ENCODE measurements at regions not wholly inside any gene's neighbourhood (a gene's known extent, or its start where the extent isn't known, plus 50 kb on each side); places are given as distances from the start of the nearest gene placed in this dataset.

DNA sequence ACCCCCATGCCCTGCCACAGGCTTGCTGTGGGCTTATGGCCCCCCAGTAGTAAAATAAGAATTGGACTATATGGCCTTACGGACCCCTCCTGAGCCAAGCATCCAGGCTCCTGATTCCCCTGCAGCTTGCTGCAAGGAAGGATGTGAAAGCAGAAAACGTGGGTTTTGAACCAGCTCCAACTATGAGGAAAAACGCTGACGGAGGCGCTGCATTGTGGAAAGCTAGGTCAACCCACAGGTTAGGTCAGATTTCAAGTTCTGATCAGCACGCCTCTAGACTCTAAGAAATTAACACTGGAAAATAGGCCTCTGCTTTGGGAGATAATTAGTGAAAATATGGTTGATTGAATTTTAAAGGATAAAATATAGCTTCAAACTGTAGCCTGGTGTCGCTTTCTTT, 195.4 kb upstream of the HES1 start:
- Histone ChIP-seq H3K9me3 (ENCODE audit: control insufficient read depth, insufficient read depth, low read length) (no peaks in the 10 kb centered on the region), H3K27me3 (ENCODE audit: control insufficient read depth, insufficient read depth, low read length) (no peaks in the 10 kb centered on the region), H3K4me3 (ENCODE audit: low read length) (no peak overlapping the region), H3K36me3 (ENCODE audit: control insufficient read depth, insufficient read depth, low read length) (no peaks in the 10 kb centered on the region), H3K4me1 (ENCODE audit: control insufficient read depth, insufficient read depth, low read length) (peaks cover 6% of the 10 kb centered on the region; the same call in 1 of the 2 replicates), H3K27ac (ENCODE audit: low read length) (no peak overlapping the region)
- no CpG with 5 or more reads among the region's 7 CpGs for WGBS (ENCODE audit: insufficient coverage, insufficient read length)
- DNase-seq (ENCODE audit: low read depth, low spot score), result no peak

DNA sequence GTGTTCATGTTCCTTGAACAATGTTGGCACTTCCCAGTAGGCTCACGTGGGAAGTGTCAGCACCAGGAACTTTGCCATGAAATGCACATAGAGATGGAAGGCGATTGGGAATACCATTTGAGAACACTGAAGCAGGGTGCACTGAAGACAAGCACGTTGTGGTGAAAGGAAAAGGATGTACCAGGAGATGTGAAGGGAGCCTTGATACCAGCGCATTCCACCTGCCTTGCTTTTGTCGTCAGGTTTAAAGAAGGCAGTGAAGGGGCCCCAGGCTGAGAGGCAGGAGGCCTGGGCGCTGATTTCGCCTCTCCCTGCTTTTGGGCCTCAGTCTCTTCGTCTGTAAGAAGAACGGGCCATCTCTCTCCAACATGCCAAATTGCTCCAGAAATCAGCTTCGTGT, 194.5 kb upstream of the HES1 start:
- no peak overlapping the region for H3K4me3 ChIP-seq (ENCODE audit: low read length)
- H3K4me1 ChIP-seq (ENCODE audit: control insufficient read depth, insufficient read depth, low read length), result peaks cover 6% of the 10 kb centered on the region; the same call in 1 of the 2 replicates
- WGBS (ENCODE audit: insufficient coverage, insufficient read length), result no CpG with 5 or more reads among the region's 10 CpGs

DNA sequence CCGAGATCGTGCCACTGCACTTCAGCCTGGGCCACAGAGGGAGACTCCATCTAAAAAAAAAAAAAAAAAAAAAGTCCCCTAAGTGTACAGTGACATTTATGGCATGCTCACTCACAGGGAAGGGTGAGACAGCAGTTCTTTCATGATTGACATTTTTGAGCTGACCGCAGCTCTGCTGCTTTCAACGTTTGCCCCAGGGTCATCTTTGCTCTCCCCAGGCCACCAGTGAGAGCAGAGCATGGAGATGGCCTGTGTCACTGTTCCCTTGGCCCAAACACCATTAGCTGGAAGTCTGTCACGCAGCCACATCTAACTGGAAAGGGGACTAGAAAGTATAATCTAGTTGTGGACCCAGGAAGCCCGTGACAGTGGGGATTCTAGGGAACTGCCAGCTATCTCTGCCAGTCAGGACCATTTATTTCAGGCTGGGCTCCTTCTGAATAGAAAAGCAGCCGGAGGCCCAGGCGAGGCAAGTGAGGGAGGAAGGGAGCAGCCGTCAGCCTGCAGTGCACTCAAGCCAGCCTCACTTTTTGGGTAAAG, 193.4 kb upstream of the HES1 start:
- Histone ChIP-seq H3K9me3 (ENCODE audit: control insufficient read depth, insufficient read depth, low read length) (no peaks in the 10 kb centered on the region), H3K4me3 (ENCODE audit: low read length) (no peak overlapping the region), H3K27me3 (ENCODE audit: control insufficient read depth, insufficient read depth, low read length) (no peaks in the 10 kb centered on the region), H3K36me3 (ENCODE audit: control insufficient read depth, insufficient read depth, low read length) (no peaks in the 10 kb centered on the region), H3K4me1 (ENCODE audit: control insufficient read depth, insufficient read depth, low read length) (peaks cover 6% of the 10 kb centered on the region; the same call in 1 of the 2 replicates), H3K27ac (ENCODE audit: low read length) (no peak overlapping the region)
- no peak for DNase-seq (ENCODE audit: low read depth, low spot score)
- WGBS (ENCODE audit: insufficient coverage, insufficient read length), result no CpG with 5 or more reads among the region's 9 CpGs

More for the DNA sequence above, 194.5 kb upstream of the HES1 start:
- H3K36me3 ChIP-seq (ENCODE audit: control insufficient read depth, insufficient read depth, low read length), result no peaks in the 10 kb centered on the region
- no peaks in the 10 kb centered on the region for H3K27me3 ChIP-seq (ENCODE audit: control insufficient read depth, insufficient read depth, low read length)
- DNase-seq (ENCODE audit: low read depth, low spot score), result no peak
- H3K9me3 ChIP-seq (ENCODE audit: control insufficient read depth, insufficient read depth, low read length), result no peaks in the 10 kb centered on the region
- no peak overlapping the region for H3K27ac ChIP-seq (ENCODE audit: low read length)

DNA sequence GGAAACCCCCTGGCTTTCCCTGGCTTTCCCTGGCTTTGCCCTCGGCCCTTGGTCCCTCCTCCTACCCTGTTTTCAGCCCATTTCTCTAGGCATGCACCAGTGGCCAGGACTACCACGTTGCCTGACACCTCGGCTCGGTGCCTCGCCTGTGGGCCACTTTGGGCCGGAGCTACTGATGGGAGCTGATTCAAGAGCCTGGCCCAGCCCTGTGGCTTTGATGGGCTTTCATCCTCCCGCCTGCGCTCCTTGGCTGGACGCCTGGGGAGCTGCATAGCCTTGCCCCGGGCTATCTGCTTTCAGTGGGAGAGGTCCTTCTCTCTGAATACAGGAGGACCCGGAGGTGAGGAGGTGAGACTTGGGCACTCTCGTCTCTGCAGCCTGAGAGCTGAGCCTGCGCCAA, 192.7 kb upstream of the HES1 start:
- DNase-seq (ENCODE audit: low read depth, low spot score), result no peak
- H3K4me1 ChIP-seq (ENCODE audit: control insufficient read depth, insufficient read depth, low read length), result peaks cover 6% of the 10 kb centered on the region; the same call in 1 of the 2 replicates
- no CpG with 5 or more reads among the region's 13 CpGs for WGBS (ENCODE audit: insufficient coverage, insufficient read length)
- H3K27ac ChIP-seq (ENCODE audit: low read length), result no peak overlapping the region
- H3K9me3 ChIP-seq (ENCODE audit: control insufficient read depth, insufficient read depth, low read length), result no peaks in the 10 kb centered on the region
- H3K27me3 ChIP-seq (ENCODE audit: control insufficient read depth, insufficient read depth, low read length), result no peaks in the 10 kb centered on the region
- no peaks in the 10 kb centered on the region for H3K36me3 ChIP-seq (ENCODE audit: control insufficient read depth, insufficient read depth, low read length)
- H3K4me3 ChIP-seq (ENCODE audit: low read length), result no peak overlapping the region

DNA sequence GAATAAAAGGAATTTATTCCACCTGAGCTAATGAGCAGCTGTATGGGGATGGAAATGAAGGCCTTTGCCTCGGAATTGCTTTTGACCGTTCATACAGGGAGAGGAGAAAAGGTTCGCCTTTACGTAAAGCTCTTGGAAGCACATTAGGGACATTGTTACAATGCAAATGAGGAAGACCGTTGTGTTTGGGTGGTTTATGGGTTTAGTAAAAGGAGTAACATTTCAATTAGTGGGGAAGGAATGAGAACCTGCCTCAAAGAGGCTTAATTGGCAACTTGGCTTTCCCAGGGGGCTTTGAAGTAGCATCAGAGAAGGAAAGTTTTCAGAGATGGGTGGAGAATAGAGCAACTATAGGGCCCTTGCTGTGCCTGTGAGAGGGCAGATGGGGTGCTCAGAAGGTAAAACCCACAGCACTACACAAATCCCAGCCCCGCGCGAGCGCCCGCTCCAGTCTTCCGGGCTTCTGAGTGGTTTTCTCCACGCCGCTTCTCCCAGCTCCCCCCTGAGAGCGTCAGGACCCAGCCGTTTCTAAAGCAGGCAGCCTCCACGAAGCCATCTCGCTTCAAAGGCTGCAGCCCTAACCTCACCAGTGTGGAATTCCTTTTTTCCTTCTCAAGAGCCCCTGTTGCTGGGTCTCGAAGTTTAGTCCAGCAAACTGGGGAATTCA, 192.0 kb upstream of the HES1 start:
- no peaks in the 10 kb centered on the region for H3K9me3 ChIP-seq (ENCODE audit: control insufficient read depth, insufficient read depth, low read length)
- DNase-seq (ENCODE audit: low read depth, low spot score), result no peak
- H3K27ac ChIP-seq (ENCODE audit: low read length), result no peak overlapping the region
- H3K27me3 ChIP-seq (ENCODE audit: control insufficient read depth, insufficient read depth, low read length), result no peaks in the 10 kb centered on the region
- H3K36me3 ChIP-seq (ENCODE audit: control insufficient read depth, insufficient read depth, low read length), result no peaks in the 10 kb centered on the region
- WGBS (ENCODE audit: insufficient coverage, insufficient read length), result no CpG with 5 or more reads among the region's 18 CpGs
- H3K4me1 ChIP-seq (ENCODE audit: control insufficient read depth, insufficient read depth, low read length), result peaks cover 6% of the 10 kb centered on the region; the same call in 1 of the 2 replicates
- H3K4me3 ChIP-seq (ENCODE audit: low read length), result no peak overlapping the region

DNA sequence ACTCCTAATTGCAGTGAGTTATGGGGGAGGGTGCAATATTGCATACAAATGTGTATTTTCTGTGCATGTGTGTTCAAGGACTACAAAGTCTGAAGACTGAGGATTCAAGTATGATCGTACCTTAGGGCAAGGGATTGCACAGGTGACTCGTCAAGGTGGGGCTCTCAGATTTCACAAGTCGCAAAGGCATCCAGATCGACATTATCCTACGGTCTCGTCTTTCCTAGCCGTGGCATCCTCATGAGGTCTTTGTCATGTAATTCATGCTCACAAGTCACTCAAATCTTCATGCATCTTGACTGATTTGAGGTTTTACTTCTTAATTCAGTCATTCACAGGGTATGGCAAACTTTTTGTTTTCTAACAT, 191.4 kb upstream of the HES1 start:
- no peak overlapping the region for H3K4me3 ChIP-seq (ENCODE audit: low read length)
- no CpG with 5 or more reads among the region's 7 CpGs for WGBS (ENCODE audit: insufficient coverage, insufficient read length)
- H3K36me3 ChIP-seq (ENCODE audit: control insufficient read depth, insufficient read depth, low read length), result no peaks in the 10 kb centered on the region
- H3K27me3 ChIP-seq (ENCODE audit: control insufficient read depth, insufficient read depth, low read length), result no peaks in the 10 kb centered on the region
- H3K9me3 ChIP-seq (ENCODE audit: control insufficient read depth, insufficient read depth, low read length), result no peaks in the 10 kb centered on the region
- H3K27ac ChIP-seq (ENCODE audit: low read length), result no peak overlapping the region
- H3K4me1 ChIP-seq (ENCODE audit: control insufficient read depth, insufficient read depth, low read length), result peaks cover 6% of the 10 kb centered on the region; the same call in 1 of the 2 replicates
- no peak for DNase-seq (ENCODE audit: low read depth, low spot score)

DNA sequence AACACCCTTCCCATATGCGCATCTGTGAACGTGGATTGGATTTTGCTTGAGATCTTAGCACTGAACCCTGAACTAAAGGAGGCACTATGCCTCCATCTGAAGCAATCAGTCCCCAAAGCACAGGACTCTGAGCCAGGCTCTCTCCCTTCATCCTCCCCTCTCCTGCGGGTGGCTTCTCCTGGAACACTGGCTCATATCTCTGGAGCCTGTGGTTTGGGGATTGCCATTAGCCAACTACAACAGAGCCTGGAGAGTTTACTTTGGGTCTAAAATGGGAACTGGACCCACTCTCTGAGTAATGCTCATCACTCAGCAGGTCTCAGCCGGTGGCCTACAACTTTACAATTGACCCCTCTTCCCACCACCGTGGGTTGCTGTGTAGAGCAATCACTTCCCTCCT, 190.8 kb upstream of the HES1 start:
- no peaks in the 10 kb centered on the region for H3K36me3 ChIP-seq (ENCODE audit: control insufficient read depth, insufficient read depth, low read length)
- DNase-seq (ENCODE audit: low read depth, low spot score), result no peak
- WGBS (ENCODE audit: insufficient coverage, insufficient read length), result no CpG with 5 or more reads among the region's 5 CpGs

DNA sequence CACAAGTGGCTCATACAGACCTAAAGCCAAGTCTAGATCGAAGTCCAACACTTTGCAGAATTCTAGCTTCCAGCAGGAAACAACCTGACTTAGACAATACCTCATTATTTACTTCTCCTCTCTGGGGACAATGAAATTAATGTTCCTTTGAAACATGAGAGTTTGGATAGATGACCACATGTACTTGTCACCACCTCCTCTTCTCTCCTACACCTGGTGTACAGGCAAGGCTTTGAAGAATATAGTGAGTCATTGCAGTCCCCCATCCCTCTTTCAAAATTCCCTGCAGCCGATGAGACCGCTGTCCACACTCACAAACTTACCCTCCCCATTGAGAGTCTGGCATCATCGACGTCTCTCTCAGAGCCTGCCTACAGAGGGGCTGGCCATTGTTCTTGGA, 189.0 kb upstream of the HES1 start:
- Histone ChIP-seq H3K36me3 (ENCODE audit: control insufficient read depth, insufficient read depth, low read length) (no peaks in the 10 kb centered on the region), H3K4me3 (ENCODE audit: low read length) (no peak overlapping the region), H3K27me3 (ENCODE audit: control insufficient read depth, insufficient read depth, low read length) (no peaks in the 10 kb centered on the region), H3K4me1 (ENCODE audit: control insufficient read depth, insufficient read depth, low read length) (peaks cover 6% of the 10 kb centered on the region; the same call in 1 of the 2 replicates), H3K9me3 (ENCODE audit: control insufficient read depth, insufficient read depth, low read length) (no peaks in the 10 kb centered on the region), H3K27ac (ENCODE audit: low read length) (no peak overlapping the region)
- no CpG with 5 or more reads among the region's 5 CpGs for WGBS (ENCODE audit: insufficient coverage, insufficient read length)
- no peak for DNase-seq (ENCODE audit: low read depth, low spot score)

More for the DNA sequence above, 190.8 kb upstream of the HES1 start:
- Histone ChIP-seq H3K27ac (ENCODE audit: low read length) (no peak overlapping the region), H3K4me1 (ENCODE audit: control insufficient read depth, insufficient read depth, low read length) (peaks cover 6% of the 10 kb centered on the region; the same call in 1 of the 2 replicates), H3K4me3 (ENCODE audit: low read length) (no peak overlapping the region), H3K27me3 (ENCODE audit: control insufficient read depth, insufficient read depth, low read length) (no peaks in the 10 kb centered on the region), H3K9me3 (ENCODE audit: control insufficient read depth, insufficient read depth, low read length) (no peaks in the 10 kb centered on the region)

DNA sequence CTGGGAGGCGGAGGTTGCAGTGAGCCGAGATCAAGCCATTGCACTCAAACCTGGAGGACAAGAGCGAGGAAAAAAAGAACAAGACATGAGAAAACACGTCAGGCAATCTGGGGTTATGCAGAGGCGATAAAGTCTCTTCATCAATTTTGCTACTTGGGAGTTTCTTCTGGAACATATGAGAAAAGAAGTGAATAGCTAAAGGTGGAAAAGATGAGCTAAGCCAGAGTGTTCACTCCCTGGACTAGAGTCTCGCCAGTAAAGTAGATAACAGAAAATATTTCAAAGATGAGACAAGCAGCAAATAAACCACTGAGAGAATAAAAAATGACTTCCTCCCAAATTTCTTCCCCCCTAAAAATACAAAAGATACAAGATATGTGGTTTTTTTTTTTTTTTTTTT, 188.4 kb upstream of the HES1 start:
- DNase-seq (ENCODE audit: low read depth, low spot score), result no peak
- Histone ChIP-seq H3K27ac (ENCODE audit: low read length) (no peak overlapping the region), H3K9me3 (ENCODE audit: control insufficient read depth, insufficient read depth, low read length) (no peaks in the 10 kb centered on the region), H3K36me3 (ENCODE audit: control insufficient read depth, insufficient read depth, low read length) (no peaks in the 10 kb centered on the region), H3K4me3 (ENCODE audit: low read length) (no peak overlapping the region), H3K27me3 (ENCODE audit: control insufficient read depth, insufficient read depth, low read length) (no peaks in the 10 kb centered on the region), H3K4me1 (ENCODE audit: control insufficient read depth, insufficient read depth, low read length) (peaks cover 6% of the 10 kb centered on the region; the same call in 1 of the 2 replicates)
- no CpG with 5 or more reads among the region's 6 CpGs for WGBS (ENCODE audit: insufficient coverage, insufficient read length)

DNA sequence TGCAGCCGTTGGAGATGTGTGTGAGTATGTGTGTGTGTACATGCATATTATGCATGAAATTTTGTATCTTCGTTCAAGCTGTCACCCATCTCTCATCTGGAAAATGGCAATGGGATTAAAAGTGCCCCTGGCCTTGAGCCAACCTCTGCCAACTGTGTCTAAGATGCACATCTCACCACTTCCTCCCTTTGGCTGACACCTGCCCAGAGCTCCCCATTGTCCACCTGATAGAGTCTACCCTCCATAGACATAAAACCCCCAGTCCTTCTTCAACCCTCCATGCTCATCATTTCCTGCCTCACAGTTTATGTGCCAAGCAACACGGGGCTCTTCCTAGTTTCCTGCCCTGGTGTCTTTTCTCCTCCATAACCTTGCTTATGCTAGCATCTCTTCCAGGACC, 187.5 kb upstream of the HES1 start:
- no peak for DNase-seq (ENCODE audit: low read depth, low spot score)

DNA sequence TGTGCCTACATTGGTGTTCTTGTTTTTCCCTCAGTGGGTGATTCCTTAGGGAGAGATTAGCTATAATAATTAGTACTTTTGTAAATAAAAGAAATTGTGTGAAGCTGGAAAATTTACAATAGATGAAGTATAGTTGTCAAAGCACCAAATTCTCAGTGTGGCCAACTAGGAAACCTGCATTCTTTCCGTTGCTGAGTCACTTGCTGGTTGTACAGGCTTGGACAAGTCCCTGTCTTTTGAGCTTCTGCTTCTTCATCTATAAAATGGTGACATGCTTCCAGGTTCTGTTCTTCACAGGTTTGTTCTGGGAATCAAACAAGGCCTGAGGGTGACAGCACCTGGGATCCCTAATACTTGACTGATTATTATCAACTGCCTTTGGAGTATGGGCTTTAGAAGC, 184.1 kb upstream of the HES1 start:
- DNase-seq (ENCODE audit: low read depth, low spot score), result no peak
- no peaks in the 10 kb centered on the region for H3K4me1 ChIP-seq (ENCODE audit: control insufficient read depth, insufficient read depth, low read length)

More for the DNA sequence above, 187.5 kb upstream of the HES1 start:
- no CpG with 5 or more reads among the region's 3 CpGs for WGBS (ENCODE audit: insufficient coverage, insufficient read length)
- Histone ChIP-seq H3K27ac (ENCODE audit: low read length) (no peak overlapping the region), H3K36me3 (ENCODE audit: control insufficient read depth, insufficient read depth, low read length) (no peaks in the 10 kb centered on the region), H3K4me1 (ENCODE audit: control insufficient read depth, insufficient read depth, low read length) (peaks cover 2% of the 10 kb centered on the region; the same call in 1 of the 2 replicates), H3K9me3 (ENCODE audit: control insufficient read depth, insufficient read depth, low read length) (no peaks in the 10 kb centered on the region), H3K27me3 (ENCODE audit: control insufficient read depth, insufficient read depth, low read length) (no peaks in the 10 kb centered on the region), H3K4me3 (ENCODE audit: low read length) (no peak overlapping the region)

More for the DNA sequence above, 184.1 kb upstream of the HES1 start:
- no peaks in the 10 kb centered on the region for H3K36me3 ChIP-seq (ENCODE audit: control insufficient read depth, insufficient read depth, low read length)
- no CpG with 5 or more reads among the region's 1 CpG for WGBS (ENCODE audit: insufficient coverage, insufficient read length)
- no peaks in the 10 kb centered on the region for H3K9me3 ChIP-seq (ENCODE audit: control insufficient read depth, insufficient read depth, low read length)
- H3K27me3 ChIP-seq (ENCODE audit: control insufficient read depth, insufficient read depth, low read length), result no peaks in the 10 kb centered on the region
- no peak overlapping the region for H3K4me3 ChIP-seq (ENCODE audit: low read length)
- H3K27ac ChIP-seq (ENCODE audit: low read length), result no peak overlapping the region
